ENCODE measurements at regions not wholly inside any gene's neighbourhood (a gene's known extent, or its start where the extent isn't known, plus 50 kb on each side); places are given as distances from the start of the nearest gene placed in this dataset.

DNA sequence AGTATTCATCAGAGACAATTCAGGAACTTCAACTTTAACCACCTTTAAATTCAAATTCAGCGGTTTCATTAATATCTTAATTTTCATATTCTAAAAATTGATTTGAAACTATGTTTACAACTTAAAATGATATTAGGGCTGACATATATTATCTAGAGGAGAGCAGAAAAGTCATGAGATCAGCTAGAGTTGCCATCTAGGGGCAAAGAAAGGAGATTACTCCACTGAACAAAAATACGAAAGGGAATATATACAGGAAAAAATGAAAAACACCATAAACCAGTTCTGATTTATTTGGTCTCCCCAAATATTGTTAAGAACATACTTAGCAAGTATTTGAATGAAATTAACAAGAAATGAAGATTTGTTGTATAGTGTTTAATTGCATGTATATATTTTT is 946.3 kb downstream of the DTWD2 start:
- no peak for DNase-seq (ENCODE audit: low spot score)

DNA sequence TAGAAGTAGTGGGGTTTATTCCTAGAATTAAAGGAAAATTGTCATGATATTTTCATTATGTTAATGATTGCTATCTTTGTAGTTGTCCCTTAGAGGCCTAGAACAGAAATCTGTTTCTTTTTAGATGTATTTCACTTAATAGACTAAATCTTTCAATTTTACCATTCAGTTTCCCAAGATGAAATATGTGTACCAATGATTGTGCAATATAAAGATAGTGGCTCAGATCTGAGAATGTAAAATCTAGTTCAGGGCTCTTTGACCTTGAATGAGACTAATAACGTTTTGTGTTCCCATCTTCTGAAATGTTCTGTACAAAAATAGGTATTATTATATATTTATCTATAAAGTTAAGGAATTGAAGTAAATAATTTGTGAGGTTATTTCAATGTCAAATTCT is 947.9 kb downstream of the DTWD2 start:
- DNase-seq (ENCODE audit: low spot score) = no peak

DNA sequence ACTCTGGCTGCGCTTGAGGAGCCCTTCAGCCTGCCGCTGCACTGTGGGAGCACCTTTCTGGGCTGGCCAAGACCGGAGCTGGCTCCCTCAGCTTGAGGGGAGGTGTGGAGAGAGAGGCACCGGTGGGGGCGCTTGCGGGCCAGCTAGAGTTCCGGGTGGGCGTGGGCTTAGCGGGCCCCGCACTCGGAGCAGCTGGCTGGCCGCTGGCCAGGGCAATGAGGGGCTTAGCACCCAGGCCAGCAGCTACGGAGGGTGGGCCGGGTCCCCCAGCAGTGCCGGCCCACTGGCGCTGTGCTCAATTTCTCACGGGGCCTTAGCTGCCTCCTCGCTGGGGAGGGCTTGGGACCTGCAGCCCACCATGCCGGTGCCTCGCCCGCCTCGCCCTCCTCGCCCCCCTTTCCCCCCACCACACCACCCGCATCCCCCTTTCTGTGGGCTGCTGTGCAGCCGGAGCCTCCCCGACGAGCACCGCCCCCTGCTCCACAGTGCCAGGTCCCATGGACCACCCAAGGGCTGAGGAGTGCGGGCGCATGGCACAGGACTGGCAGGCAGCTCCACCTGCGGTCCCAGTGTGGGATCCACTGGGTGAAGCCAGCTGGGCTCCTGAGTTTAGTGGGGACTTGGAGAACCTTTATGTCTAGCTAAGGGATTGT is 954.5 kb downstream of the DTWD2 start:
- no peak for DNase-seq (ENCODE audit: low spot score)

DNA sequence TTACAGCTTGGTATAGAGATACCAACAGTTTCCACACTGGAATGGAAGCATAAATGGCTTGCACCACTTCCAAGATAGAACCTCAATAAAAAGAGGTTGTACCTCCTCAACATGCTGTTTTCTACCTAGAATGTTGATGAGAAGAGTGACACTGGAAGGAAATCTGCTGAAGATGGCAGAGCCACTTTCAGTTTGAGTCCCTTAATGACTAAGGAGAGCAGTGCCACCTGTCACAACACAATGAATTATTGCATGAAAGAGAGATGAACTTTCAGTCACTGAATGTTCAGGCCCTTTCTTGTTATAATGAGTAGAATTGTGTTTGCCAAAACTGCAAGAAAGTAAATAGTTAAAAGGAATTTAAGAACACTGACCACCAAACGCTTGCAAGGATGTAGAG is 958.5 kb downstream of the DTWD2 start:
- no peak for DNase-seq (ENCODE audit: low spot score)

DNA sequence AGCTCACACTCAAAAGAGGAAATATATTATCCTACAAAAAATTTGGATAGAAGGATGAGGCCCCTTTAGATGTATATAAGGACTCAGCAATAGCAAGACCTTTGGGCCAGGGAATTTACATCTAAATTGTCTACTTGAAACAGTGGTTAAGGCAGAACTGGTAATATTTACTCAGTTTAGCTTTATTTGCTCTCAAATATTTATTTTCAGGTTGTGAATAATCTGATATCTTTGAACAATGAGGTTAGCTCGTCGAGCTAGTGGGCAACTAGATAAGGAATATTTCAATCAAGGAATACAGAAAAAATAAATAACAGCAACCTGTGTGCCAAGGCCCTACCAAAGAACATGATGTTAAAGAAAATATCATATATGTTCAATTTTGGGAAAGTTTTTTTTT is 966.3 kb downstream of the DTWD2 start:
- no peak for DNase-seq (ENCODE audit: low spot score)

DNA sequence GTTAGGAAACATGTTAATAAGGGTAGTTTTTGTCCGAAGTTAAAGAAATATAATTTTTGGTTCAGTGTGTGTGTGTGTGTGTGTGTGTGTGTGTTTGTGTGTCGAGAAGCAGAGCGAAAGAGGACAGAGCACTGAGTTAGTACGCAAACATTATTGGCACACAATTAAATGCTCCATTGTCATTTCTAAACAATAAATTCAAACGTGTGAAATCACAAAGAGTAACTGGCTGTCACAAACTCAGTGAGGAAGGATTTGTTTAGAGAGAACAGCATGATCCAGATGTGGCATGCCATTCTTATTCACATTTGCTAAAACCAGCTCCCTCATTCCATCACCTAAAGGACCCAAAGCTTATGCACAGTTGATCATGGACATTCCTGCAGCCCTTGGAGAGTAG is 970.8 kb downstream of the DTWD2 start:
- no peak for DNase-seq (ENCODE audit: low spot score)

DNA sequence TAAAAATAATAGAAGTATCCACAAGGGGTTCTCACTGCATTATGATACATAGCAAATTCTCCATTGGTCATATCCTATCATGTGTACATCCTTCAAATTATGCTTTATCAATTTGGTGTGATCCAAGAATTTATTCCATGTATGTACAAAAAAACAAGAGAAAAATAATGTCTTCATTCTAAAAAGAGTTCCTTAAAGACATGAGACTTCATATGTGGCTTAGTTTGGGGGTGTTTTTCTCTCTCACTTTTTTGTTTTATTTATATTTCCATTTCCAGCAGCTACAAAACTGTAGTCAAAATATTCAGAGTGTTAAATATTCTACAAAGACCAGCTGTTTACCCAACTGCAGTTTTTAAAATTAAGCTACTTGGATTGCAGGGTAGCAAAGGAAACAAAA is 972.0 kb downstream of the DTWD2 start:
- DNase-seq (ENCODE audit: low spot score) = no peak

DNA sequence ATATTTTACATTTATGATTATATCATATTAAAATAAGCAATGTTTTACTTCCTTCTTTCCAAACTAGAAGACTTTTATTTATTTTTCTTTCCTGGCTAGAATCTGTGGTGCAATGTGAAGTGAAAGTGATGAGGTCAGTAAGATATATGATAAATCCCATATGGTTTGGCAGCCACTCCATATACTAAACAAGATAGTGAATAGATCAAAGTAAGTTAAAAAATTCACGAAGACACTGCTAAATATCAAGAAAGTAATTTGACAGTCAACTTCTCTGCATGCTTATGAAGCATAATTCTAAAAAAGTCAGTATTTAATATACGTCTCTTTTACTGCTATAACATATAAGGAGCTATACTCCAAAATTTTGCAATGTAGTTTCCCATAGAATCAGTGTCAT is 972.8 kb downstream of the DTWD2 start:
- DNase-seq (ENCODE audit: low spot score) = no peak

DNA sequence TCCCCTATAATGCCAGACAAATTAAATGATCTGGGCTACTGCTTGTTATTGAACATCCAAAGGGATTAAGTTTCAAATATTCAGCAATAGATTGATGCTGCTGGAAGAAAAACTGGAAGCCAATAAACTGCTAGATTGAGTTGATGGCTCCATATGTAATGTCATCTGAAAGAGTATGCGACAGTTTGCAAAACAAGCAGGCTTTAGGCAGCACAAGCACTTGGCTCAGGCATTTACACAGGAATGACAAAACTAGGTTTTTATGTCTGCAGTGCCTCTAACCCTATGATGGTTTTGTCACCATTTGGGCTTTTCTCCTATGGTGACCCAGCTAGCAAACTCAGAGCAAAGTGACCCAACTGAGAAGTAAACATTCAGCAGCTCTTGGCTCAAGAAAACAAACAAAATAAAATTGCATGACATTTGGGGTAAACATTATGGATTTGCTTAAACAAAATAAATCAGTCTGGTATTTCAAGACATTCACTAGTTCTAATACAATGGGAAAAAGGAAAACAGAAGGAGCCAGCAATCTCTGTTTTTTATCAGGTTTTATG is 978.5 kb downstream of the DTWD2 start:
- no peak for DNase-seq (ENCODE audit: low spot score)

DNA sequence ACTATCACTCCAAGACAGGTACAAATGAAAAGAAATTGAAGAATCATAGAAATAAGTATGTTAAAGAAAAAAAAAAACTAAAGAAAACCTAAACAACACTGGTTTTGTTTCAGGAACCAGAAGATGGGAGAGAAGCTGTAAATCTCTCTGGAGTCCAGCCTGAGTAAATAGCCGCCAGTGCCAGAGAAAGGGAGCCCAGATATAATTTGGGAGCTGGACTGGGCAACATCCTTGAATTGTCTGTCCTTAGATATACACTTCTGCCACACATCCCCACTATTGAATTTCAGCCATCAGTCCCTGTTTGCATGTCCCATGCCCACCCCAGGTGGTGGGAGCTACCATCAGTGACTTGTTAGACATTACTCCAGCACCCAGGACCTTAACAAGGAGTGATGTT is 979.6 kb downstream of the DTWD2 start:
- DNase-seq (ENCODE audit: low spot score) = no peak

DNA sequence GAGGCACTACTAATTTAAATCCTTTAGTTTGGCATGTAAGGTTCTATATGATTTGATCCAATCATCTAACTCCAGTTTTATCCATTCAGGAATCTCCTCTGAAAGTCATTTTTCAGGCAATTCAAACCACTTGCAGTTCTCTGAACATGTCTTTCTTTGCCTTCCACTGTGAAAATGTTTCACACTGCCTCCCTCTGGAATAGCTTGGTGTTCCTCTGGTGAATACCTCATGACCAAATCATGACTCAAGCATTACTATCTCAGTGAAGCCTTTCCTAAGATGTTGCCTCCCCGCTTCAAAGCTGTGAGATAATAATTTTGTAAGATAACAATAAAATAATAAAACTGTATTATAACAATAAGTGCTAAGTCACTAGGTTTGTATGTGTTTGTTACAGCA is 981.1 kb downstream of the DTWD2 start:
- no peak for DNase-seq (ENCODE audit: low spot score)

DNA sequence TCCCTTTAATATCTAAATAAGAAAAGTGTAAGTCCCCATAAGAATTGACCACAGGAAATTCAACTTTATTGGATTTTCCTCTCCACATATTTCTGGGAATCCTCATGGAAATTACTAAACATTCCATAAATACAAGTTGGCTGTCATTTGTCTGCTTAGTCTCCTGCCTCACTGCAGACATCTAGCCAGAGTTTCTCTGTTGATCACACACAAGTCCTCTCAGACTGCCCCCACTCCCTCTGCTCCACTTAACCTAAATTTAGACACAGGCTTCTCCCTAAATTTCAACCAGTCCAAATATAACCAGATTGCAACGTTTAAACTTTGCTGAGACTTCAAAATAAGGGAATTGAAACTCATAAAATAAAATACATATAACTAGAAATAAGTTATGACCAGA is 982.1 kb downstream of the DTWD2 start:
- no peak for DNase-seq (ENCODE audit: low spot score)

DNA sequence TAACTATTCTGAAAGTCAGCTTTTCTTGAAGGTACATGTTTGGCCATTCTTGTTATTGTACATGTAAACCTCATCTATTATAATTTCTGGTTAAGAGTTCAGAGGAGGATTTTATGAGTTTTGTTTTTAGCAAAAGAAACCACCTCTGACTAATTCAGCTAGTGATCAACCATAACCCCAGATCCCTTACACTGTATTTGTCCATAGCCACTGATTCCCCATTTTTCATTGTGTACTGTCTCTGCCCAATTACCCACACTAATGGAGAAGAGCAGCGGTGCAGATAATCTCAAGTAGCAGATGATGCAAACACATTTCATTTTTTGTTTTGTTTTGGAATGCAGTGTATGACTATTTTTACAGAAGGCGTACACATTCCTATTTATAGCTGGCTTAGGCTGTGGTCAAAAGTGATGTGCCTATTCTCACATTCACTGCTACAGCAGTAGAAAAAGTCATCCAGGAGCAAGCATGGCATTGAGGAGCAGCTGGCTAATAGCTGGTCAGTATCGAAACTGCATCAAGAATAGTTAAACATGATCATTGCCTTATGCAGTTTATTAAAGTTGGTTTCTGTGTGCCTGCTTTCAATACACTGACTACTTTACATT is 988.3 kb downstream of the DTWD2 start:
- no peak for DNase-seq (ENCODE audit: low spot score)

DNA sequence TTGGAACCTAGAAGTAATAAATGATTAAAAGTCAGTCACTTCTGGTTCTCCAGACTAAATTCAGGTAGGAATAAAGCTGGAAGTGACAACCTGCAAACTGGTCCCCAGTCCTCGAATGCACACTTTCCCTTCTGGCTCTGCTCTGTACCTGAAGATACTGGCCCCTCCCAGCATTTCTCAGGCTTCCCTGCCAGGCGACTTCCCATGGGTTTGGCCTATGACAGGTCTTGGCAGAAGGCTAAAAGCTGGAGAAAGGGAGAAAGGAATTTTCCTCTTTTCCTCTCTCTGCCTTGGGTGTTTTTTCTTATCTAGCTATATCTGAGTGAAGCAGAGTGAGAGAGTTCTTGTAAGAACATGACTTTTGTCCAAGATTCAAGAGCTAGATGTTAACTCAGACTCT is 1005.7 kb downstream of the DTWD2 start:
- DNase-seq (ENCODE audit: low spot score) = no peak

DNA sequence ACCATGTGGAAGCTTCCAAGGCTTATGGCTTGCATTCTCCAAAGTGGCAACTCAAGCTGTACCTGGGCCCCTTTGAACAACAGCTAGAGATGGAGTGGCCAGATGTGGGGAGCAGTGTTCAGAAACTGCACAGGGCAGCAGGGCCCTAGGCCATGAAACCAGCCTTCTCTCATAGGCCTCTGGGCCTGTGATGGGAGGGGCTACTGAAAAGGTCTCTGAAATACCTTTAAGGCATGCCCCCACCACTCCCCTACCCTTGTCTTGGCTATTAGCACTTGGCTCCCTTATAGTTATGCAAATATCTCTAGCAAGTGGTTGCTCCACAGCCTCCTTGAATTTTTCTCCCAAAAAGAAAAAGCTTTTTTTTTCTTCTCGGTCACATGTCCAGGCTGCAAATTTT is 1014.6 kb downstream of the DTWD2 start:
- no peak for DNase-seq (ENCODE audit: low spot score)

DNA sequence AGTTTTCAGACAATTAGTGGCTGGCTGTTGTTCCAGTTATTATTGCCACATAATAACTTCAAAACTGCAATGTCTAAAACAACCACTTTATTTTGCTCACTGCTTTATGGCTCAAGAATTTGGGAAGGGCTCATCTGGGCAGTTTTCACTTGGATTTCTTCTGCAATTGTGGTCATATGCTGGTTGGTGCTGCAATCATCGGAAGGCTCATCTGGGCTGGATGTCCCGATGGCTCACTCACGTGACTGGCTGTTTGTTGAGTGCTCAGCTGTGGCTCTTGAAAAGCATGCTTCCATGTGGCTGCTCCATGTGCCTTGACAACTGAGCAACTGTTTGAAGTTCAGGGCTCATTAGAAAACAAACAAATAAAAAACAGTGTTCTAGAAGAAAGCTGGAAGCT is 1032.5 kb downstream of the DTWD2 start:
- DNase-seq (ENCODE audit: low spot score) = no peak

DNA sequence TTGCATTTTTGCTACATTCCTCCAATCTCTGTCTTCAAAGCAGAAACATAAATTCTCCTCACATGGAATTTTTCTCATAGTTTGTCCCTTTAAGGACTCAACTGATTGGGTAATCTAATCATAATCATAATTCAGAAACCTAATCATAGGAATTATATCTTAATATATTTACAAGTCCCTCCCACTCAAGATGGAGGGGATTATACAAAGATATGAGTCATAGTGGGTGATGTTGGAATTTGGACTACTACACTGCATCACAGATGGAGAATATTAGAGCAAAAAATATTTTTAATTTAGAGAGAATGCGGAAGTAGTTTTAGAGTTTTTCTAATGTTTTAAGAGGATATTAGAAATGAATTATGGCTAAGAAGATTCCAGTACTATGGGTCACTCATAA is 1034.0 kb downstream of the DTWD2 start:
- DNase-seq (ENCODE audit: low spot score) = no peak

DNA sequence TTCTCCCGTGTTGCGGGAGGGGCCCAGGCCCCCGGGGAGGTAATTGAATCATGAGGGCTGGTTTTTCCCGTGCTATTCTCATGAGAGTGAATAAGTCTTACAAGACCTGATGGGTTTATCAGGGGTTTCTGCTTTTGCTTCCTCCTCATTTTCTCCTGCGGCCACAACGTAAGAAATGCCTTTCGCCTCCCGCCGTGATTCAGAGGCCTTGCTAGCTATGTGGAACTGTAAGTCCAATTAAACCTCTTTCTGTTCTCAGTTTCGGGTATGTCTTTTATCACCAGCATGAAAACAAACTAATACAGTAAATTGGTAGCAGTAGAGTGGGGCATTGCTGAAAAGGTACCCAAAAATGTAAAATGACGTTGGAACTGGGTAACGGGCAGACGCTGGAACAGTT is 1035.1 kb downstream of the DTWD2 start:
- DNase-seq (ENCODE audit: low spot score) = no peak

DNA sequence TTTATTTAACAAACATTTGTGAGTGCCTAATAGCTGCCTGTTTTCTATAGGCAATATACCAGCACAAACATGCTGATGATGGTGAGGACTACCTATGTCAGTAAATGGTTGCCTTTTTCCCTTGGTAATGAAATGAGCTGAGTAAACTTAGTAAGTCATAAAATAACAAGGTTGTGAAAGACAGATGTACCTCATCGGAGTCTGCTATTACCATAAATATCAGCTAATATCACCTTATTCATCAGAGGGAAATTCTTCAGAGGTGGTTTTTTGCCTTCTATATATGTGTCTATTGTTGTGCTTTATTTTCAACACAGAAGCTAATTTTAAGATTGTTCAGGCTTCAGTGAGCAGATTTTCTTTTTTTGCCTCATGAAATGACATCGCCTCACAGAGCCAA is 1040.5 kb downstream of the DTWD2 start:
- DNase-seq (ENCODE audit: low spot score) = no peak

DNA sequence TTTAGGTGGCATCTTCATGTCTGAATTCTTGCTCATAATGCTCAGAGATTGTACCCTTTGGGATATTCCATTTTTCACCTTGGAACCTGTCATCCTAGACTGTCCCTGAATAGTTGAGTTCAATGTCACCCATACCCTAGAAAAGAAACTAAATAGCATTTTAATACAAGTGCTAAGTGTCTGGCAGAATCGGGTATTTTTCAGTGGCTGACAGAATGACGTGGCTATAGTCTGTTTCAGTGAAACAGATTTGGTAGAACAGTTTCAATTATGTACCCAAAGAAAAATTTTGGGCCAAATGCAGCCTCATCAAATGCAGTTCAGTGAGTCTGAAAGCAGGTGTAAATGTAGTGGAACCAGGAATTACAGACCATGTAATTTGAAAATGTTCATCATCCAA is 1041.2 kb downstream of the DTWD2 start:
- DNase-seq (ENCODE audit: low spot score) = no peak

DNA sequence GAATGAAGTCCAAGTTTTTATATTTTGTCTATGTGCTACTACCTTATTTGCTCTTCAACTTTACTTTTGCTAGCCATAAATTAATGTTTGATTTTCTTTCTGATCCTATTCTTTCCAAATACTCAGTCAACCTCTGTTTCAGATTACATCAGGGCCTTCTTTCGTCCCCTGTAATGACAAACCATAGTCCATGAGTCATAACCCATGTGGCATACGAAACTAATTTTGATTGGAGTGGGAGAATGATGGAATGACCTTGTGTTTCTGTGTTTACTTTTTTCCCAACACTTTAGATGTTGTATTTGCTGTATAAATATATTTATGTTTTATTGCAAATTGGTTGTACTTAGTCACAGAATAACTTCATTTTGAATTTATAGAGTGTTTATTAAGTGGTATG is 1043.1 kb downstream of the DTWD2 start:
- DNase-seq (ENCODE audit: low spot score) = no peak

DNA sequence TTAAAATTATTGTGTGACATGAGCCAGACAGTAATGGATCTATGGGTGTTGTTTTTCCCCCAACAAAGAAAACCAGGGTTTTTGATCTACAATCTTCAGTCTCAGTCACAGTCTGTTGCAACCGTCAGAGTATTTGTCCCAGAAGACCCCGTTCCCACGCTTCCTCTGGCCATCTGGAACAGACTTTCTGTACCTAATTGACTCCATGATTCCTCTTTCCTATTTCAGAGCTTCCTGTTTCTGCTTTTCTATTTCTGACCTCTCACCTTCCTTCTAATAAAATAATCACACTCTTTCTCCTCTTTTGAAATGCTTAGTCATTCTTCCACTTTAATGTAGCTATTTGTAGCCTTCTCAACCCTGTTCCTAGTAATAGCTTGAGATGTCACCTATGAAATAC is 1044.8 kb downstream of the DTWD2 start:
- DNase-seq (ENCODE audit: low spot score) = no peak

DNA sequence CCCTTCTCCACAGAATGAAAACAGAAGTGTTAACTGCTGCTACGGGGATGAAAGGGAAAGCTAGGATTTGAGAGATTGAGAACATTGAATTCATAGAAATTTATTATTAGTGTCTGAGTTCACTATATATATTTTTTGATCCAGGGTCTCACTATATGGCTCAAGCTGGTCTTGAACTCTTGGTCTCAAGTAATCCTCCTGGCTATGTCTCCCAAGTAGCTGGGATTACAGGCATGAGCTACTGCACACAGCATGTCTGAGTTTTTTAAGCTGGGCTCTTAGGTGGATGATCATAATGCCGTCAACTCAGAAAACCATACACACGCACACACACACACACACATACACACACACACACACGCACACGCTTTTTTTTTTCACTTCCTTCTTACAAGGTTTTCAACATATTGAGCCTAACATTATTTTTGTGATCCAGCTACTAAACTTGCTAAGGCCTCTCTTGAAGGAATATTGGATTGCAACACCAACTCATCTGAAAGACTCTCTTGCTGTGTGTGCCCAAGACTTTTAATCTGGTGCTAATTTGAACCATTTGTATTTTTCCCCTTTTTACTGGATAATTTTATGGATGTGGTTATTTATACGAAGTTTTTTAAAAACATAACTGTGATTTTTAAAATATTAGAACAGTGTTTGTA is 1045.4 kb downstream of the DTWD2 start:
- DNase-seq (ENCODE audit: low spot score) = no peak

DNA sequence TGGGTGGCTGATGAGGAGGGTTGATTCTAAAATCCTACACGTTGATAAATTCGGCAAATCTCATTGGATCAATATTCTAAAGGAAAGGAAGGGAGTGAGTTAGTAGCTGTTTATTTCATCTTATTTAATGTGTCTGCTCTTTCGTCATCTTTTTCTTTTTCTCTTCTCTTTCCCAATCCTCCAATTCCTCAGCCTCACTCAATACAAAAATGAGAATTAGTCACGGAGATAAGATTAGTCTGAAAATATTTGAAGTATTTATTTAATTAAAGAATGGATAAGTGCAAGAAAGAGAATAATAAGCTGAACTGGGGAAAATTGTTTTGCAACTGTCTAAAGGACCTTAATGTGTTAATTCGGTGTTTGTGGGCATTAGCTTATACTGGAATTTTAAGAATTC is 1095.1 kb downstream of the DTWD2 start:
- no peak for DNase-seq (ENCODE audit: low spot score)
